ENCODE measurements at regions not wholly inside any gene's neighbourhood (a gene's known extent, or its start where the extent isn't known, plus 50 kb on each side); places are given as distances from the start of the nearest gene placed in this dataset.

DNA sequence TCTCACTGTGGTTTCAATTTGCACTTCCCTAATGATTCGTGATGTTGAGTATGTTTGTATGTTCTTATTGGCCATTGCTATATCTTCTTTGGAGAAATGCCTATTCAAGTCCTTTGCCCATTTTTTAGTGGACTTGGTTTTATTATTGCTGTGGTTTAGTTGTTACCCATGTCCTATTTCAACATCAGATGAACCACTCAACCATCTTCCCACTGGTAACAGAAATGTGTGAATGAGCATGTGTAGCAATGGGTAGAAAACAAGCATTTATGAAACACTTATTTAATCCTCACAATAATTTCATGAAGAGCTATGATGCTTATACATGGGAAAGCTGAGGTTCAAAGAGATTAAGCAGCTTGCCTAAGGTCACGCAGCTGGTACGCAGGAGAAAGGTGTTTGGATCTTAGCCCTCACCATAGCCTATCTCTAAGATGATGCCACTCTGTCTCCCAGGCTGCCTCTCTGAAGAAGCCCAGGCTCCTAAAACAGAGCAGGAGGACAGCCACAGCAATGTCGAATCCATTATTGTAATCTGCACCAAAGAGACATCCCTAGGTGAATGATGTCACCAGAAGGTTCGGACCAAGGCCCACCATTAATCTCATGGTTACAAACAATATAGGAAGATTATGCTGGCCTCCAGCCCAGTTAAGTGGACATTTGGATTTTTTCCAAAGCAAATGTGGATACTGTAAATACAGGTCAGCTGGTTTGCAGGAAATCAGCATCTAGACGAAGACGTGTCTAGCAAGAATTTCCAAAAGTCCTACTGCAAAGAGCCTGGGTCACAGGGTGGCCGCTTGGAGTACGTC lies 447.6 kb upstream of the ZMIZ1 start:
- intact Hi-C loops (cut with DNase I; ENCODE audit: low total_unique reads), result no loop called here
- H3K36me3 ChIP-seq (ENCODE audit: low read depth, missing control alignments), result no peaks in the 10 kb centered on the region
- TF ChIP-seq, protein P1, sequence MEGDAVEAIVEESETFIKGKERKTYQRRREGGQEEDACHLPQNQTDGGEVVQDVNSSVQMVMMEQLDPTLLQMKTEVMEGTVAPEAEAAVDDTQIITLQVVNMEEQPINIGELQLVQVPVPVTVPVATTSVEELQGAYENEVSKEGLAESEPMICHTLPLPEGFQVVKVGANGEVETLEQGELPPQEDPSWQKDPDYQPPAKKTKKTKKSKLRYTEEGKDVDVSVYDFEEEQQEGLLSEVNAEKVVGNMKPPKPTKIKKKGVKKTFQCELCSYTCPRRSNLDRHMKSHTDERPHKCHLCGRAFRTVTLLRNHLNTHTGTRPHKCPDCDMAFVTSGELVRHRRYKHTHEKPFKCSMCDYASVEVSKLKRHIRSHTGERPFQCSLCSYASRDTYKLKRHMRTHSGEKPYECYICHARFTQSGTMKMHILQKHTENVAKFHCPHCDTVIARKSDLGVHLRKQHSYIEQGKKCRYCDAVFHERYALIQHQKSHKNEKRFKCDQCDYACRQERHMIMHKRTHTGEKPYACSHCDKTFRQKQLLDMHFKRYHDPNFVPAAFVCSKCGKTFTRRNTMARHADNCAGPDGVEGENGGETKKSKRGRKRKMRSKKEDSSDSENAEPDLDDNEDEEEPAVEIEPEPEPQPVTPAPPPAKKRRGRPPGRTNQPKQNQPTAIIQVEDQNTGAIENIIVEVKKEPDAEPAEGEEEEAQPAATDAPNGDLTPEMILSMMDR (IDR thresholded peaks at IDR 0.05), result no peak
- H3K4me3 ChIP-seq, result no peak overlapping the region
- WGBS, 2 donors, result 89 to 93% methylated on average over 9 of the region's 9 CpGs
- no peaks in the 10 kb centered on the region for H3K9me3 ChIP-seq
- no peaks in the 10 kb centered on the region for H3K27me3 ChIP-seq
- no peaks in the 10 kb centered on the region for H3K4me1 ChIP-seq
- no peak overlapping the region for H3K27ac ChIP-seq
- no peak for DNase-seq

DNA sequence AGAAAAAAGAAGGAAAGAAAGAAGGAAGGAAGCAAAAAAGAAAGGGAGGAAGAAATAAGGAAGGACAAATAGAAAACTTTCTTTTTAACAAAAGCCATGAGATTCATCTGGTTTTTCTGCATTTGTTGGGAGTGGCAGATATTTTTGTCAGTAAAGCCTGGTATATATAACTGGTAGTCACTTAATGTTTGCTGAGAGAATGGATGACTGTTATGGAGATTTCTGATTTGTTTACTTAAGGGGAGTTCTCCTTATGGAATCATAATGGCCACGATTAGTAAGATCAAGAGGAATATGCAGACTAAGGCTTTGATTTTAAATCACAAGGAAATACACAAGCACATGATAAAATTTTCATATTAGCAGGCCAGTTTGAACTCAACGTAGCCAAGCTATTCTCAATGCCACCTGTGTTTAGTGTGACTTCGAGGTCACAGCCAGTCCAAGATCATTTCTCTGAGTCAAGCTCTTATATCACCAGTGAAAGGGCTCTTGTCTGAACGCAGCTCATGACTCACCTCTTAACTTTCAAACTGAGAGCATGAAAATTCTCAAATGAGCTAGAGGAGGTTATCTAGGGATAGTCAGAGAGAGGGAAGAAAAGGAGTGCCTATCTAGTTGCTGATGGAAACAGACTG lies 445.1 kb upstream of the ZMIZ1 start:
- Histone ChIP-seq H3K4me3 (no peak overlapping the region), H3K27me3 (no peaks in the 10 kb centered on the region), H3K27ac (no peak overlapping the region), H3K4me1 (no peaks in the 10 kb centered on the region), H3K9me3 (no peaks in the 10 kb centered on the region), H3K36me3 (ENCODE audit: low read depth, missing control alignments) (no peaks in the 10 kb centered on the region)
- no peak for DNase-seq
- intact Hi-C loops (cut with DNase I; ENCODE audit: low total_unique reads), result no loop called here
- TF ChIP-seq, protein P1 (IDR thresholded peaks at IDR 0.05), result no peak
- no peak for TF ChIP-seq POLR2A (IDR thresholded peaks at IDR 0.05)
- 64 to 66% methylated on average over 4 of the region's 4 CpGs for WGBS, 2 donors

DNA sequence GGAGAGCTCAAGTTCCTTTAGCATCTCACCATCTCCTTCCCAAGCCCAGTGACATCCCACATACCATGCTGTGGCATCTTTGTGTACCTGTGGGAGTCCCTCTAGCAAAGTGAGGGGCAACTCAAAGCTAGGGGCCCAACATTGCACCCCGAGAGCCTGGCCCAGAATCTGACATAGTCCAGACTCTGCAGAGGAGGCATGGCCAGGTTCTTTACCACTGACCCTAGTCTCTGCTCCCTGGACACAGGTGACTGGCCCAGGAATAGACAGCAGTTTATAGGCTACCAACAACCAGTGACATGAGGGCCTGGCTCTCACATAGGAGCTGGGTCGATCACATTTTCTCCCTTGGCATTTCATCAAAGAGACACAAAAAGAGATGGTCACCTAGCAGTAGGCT lies 444.0 kb upstream of the ZMIZ1 start:
- no peak for TF ChIP-seq POLR2A (IDR thresholded peaks at IDR 0.05)
- TF ChIP-seq, protein P1 (IDR thresholded peaks at IDR 0.05), result no peak
- Histone ChIP-seq H3K4me3 (no peak overlapping the region), H3K36me3 (ENCODE audit: low read depth, missing control alignments) (no peaks in the 10 kb centered on the region), H3K9me3 (no peaks in the 10 kb centered on the region), H3K27me3 (no peaks in the 10 kb centered on the region), H3K4me1 (no peaks in the 10 kb centered on the region), H3K27ac (no peak overlapping the region)
- WGBS, 2 donors, result 93 to 97% methylated on average over 2 of the region's 2 CpGs
- DNase-seq, result no peak
- intact Hi-C loops (cut with DNase I; ENCODE audit: low total_unique reads), result no loop called here

DNA sequence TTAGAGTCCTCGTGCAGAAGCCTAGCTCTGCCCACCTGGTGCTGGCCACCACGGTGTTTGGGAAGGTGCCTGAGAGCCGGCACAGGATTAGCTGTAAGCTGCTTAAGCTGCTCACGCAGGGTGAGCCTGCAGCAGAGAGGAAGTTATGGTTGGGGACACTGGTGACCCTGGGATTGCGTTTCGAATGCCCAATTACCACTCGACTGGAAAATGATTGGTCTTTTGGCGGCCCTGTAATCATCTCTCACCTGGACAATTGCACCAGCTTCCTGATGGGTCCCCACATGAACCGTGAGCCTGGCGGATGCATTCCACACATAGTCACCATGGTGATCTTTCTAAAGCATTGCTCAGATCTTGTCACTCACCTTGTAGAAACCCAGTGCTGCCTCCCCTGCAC lies 442.3 kb upstream of the ZMIZ1 start:
- Histone ChIP-seq H3K4me1 (no peaks in the 10 kb centered on the region), H3K27ac (no peak overlapping the region), H3K9me3 (no peaks in the 10 kb centered on the region), H3K27me3 (no peaks in the 10 kb centered on the region), H3K4me3 (no peak overlapping the region), H3K36me3 (ENCODE audit: low read depth, missing control alignments) (no peaks in the 10 kb centered on the region)
- DNase-seq, result no peak
- intact Hi-C loops (cut with DNase I; ENCODE audit: low total_unique reads), result no loop called here
- WGBS, 2 donors, result 78 to 90% methylated on average over 9 to 10 of the region's 10 CpGs
- TF ChIP-seq, protein P1 (IDR thresholded peaks at IDR 0.05), result no peak
- TF ChIP-seq POLR2A (IDR thresholded peaks at IDR 0.05), result no peak

Data from testis (tissue), 2 donors.